ENCODE measurements at regions not wholly inside any gene's neighbourhood (a gene's known extent, or its start where the extent isn't known, plus 50 kb on each side); places are given as distances from the start of the nearest gene placed in this dataset.

- no peaks in the 10 kb centered on the region for H3K27me3 Mint-ChIP-seq (ENCODE audit: unreplicated experiment)
- H3K9me3 Mint-ChIP-seq (ENCODE audit: unreplicated experiment), result no peaks in the 10 kb centered on the region
- no peak for TF ChIP-seq CTCF (IDR thresholded peaks at IDR 0.05; ENCODE audit: unreplicated experiment)
- H3K27ac Mint-ChIP-seq (ENCODE audit: unreplicated experiment), result no peak overlapping the region
- no peak for DNase-seq (ENCODE audit: low spot score)
- H3K4me3 Mint-ChIP-seq (ENCODE audit: unreplicated experiment), result no peak overlapping the region
- no peaks in the 10 kb centered on the region for H3K36me3 Mint-ChIP-seq (ENCODE audit: low read depth, unreplicated experiment)
- H3K4me1 Mint-ChIP-seq (ENCODE audit: unreplicated experiment), result peaks cover 8% of the 10 kb centered on the region
Observed at GRCh38 chr17:13953841-13954240, 115.5 kb upstream of the COX10 start.

GRCh38 chr17:13957636-13958035 lies 111.7 kb upstream of the COX10 start:
- Mint-ChIP-seq H3K36me3 (ENCODE audit: low read depth, unreplicated experiment) (no peaks in the 10 kb centered on the region), H3K4me3 (ENCODE audit: unreplicated experiment) (no peak overlapping the region), H3K9me3 (ENCODE audit: unreplicated experiment) (no peaks in the 10 kb centered on the region), H3K27ac (ENCODE audit: unreplicated experiment) (no peak overlapping the region), H3K4me1 (ENCODE audit: unreplicated experiment) (no peaks in the 10 kb centered on the region), H3K27me3 (ENCODE audit: unreplicated experiment) (no peaks in the 10 kb centered on the region)
- TF ChIP-seq CTCF (IDR thresholded peaks at IDR 0.05; ENCODE audit: unreplicated experiment), result no peak
- no peak for DNase-seq (ENCODE audit: low spot score)

GRCh38 chr17:13958773-13959172 lies 110.5 kb upstream of the COX10 start:
- H3K4me1 Mint-ChIP-seq (ENCODE audit: unreplicated experiment), result no peaks in the 10 kb centered on the region
- no peaks in the 10 kb centered on the region for H3K9me3 Mint-ChIP-seq (ENCODE audit: unreplicated experiment)
- H3K27ac Mint-ChIP-seq (ENCODE audit: unreplicated experiment), result no peak overlapping the region
- H3K36me3 Mint-ChIP-seq (ENCODE audit: low read depth, unreplicated experiment), result no peaks in the 10 kb centered on the region
- H3K27me3 Mint-ChIP-seq (ENCODE audit: unreplicated experiment), result no peaks in the 10 kb centered on the region
- H3K4me3 Mint-ChIP-seq (ENCODE audit: unreplicated experiment), result no peak overlapping the region
- no peak for TF ChIP-seq CTCF (IDR thresholded peaks at IDR 0.05; ENCODE audit: unreplicated experiment)
- DNase-seq (ENCODE audit: low spot score), result no peak

- Mint-ChIP-seq H3K9me3 (ENCODE audit: unreplicated experiment) (no peaks in the 10 kb centered on the region), H3K4me3 (ENCODE audit: unreplicated experiment) (no peak overlapping the region), H3K27me3 (ENCODE audit: unreplicated experiment) (no peaks in the 10 kb centered on the region), H3K27ac (ENCODE audit: unreplicated experiment) (no peak overlapping the region), H3K4me1 (ENCODE audit: unreplicated experiment) (no peaks in the 10 kb centered on the region), H3K36me3 (ENCODE audit: low read depth, unreplicated experiment) (no peaks in the 10 kb centered on the region)
- DNase-seq (ENCODE audit: low spot score), result no peak
- TF ChIP-seq CTCF (IDR thresholded peaks at IDR 0.05; ENCODE audit: unreplicated experiment), result no peak
Observed at GRCh38 chr17:13961265-13961664, 108.0 kb upstream of the COX10 start.

- no peak for DNase-seq (ENCODE audit: low spot score)
- no peak overlapping the region for H3K4me3 Mint-ChIP-seq (ENCODE audit: unreplicated experiment)
- no peaks in the 10 kb centered on the region for H3K36me3 Mint-ChIP-seq (ENCODE audit: low read depth, unreplicated experiment)
- H3K9me3 Mint-ChIP-seq (ENCODE audit: unreplicated experiment), result no peaks in the 10 kb centered on the region
- H3K4me1 Mint-ChIP-seq (ENCODE audit: unreplicated experiment), result no peaks in the 10 kb centered on the region
- no peak overlapping the region for H3K27ac Mint-ChIP-seq (ENCODE audit: unreplicated experiment)
- no peak for TF ChIP-seq CTCF (IDR thresholded peaks at IDR 0.05; ENCODE audit: unreplicated experiment)
- no peaks in the 10 kb centered on the region for H3K27me3 Mint-ChIP-seq (ENCODE audit: unreplicated experiment)
Observed at GRCh38 chr17:13962716-13963240, 106.5 kb upstream of the COX10 start.
